Lower lobe of right lung (tissue), 2 donors: ENCODE measurements at regions not wholly inside any gene's neighbourhood (a gene's known extent, or its start where the extent isn't known, plus 50 kb on each side); places are given as distances from the start of the nearest gene placed in this dataset.

Experiments
- ATAC-seq, 2 donors: fragments of 200-7000 bp; cut with Tn5 transposase; one replicate each; pipeline ENCODE4 v1.9.1; 2020 to 2022; ENCODE audit warnings: mild to moderate bottlenecking in 2 of 2, moderate library complexity in 2 of 2
- DNase-seq: peaks from one replicate; pipeline ENCODE4 v3.0.0-alpha.2; 2020
- H3K27ac ChIP-seq: fragments of 200-600 bp; one replicate; pipeline ENCODE4 v1.8.0; 2022
- H3K27me3 ChIP-seq: fragments of 200-600 bp; one replicate; pipeline ENCODE4 v1.8.0; 2022; ENCODE audit warnings: low read depth
- H3K36me3 ChIP-seq: fragments of 200-600 bp; one replicate; pipeline ENCODE4 v1.8.0; 2022; ENCODE audit warnings: mild to moderate bottlenecking
- H3K4me1 ChIP-seq: fragments of 200-600 bp; one replicate; pipeline ENCODE4 v1.8.0; 2022
- H3K4me3 ChIP-seq: fragments of 200-600 bp; one replicate; pipeline ENCODE4 v1.8.0; 2022; ENCODE audit warnings: mild to moderate bottlenecking
- H3K9me3 ChIP-seq: fragments of 200-600 bp; one replicate; pipeline ENCODE4 v1.8.0; 2022
- intact Hi-C: fragments of 100-400 bp; cut with DNase I; formaldehyde crosslinking; loops from one replicate; pipeline ENCODE4 v1.11.0; 2022
- TF ChIP-seq, protein P1 (sequence below): fragments of 200-600 bp; IDR thresholded peaks from one replicate; pipeline ENCODE4 v1.8.0; 2022; ENCODE audit warnings: antibody characterized with exemption, mild to moderate bottlenecking
- donor health status: DM: no; HTN: yes; CAD: no; lungs with severe emphysema.

DNA sequence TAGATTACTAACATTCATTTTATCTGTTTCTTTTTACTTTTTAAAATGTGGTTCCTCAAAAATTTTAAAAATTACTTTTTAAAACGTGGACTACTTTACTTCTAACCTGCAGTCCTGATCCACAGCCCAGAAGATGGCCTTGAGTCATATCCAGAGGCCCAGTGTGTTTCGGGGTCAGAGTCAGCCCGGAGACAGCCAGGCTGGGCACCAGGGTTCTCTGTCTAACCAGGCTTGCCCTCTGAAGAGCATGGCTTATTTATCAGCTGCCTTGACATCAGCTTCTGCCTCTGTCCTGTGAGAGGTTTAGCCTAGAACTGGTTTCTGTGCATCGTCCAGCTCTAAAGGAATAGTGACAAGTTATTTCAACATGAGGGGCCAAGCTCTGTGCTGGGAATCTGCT lies 332.0 kb downstream of the FGF9 start:
- H3K36me3 ChIP-seq = no peaks in the 10 kb centered on the region
- H3K9me3 ChIP-seq = no peaks in the 10 kb centered on the region
- no peak overlapping the region for H3K27ac ChIP-seq
- no peaks in the 10 kb centered on the region for H3K27me3 ChIP-seq
- H3K4me3 ChIP-seq = no peak overlapping the region
- intact Hi-C loops = no loop called here
- ATAC-seq (no peak), DNase-seq (no peak)
- H3K4me1 ChIP-seq = no peaks in the 10 kb centered on the region
- TF ChIP-seq, protein P1, sequence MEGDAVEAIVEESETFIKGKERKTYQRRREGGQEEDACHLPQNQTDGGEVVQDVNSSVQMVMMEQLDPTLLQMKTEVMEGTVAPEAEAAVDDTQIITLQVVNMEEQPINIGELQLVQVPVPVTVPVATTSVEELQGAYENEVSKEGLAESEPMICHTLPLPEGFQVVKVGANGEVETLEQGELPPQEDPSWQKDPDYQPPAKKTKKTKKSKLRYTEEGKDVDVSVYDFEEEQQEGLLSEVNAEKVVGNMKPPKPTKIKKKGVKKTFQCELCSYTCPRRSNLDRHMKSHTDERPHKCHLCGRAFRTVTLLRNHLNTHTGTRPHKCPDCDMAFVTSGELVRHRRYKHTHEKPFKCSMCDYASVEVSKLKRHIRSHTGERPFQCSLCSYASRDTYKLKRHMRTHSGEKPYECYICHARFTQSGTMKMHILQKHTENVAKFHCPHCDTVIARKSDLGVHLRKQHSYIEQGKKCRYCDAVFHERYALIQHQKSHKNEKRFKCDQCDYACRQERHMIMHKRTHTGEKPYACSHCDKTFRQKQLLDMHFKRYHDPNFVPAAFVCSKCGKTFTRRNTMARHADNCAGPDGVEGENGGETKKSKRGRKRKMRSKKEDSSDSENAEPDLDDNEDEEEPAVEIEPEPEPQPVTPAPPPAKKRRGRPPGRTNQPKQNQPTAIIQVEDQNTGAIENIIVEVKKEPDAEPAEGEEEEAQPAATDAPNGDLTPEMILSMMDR = no peak

DNA sequence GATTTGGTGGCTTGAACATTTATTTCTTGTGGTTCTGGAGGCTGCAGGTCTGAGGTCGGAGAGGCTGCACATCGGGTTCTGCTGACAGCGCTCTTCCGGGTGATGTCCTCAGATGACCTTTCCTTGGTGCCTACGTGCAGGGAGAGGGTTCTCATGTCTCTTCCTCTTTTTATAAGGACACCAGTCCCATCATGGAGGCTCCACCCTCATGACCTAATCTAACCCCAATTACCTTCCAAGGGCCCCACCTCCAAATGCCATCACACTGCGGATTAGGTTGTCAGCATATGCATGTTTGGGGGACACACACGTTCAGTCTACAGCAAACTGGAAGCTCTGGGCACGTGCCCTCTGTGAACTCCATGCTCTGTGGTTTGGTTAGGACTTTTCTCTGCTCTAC lies 338.6 kb downstream of the FGF9 start:
- DNase-seq = no peak
- Histone ChIP-seq H3K27ac (no peak overlapping the region), H3K27me3 (no peaks in the 10 kb centered on the region), H3K36me3 (no peaks in the 10 kb centered on the region), H3K4me1 (no peaks in the 10 kb centered on the region), H3K4me3 (no peak overlapping the region), H3K9me3 (no peaks in the 10 kb centered on the region)
- peak in 1 of 2 donors; percentile 85 for ATAC-seq
- TF ChIP-seq, protein P1 = no peak
- intact Hi-C loops = no loop called here

- Histone ChIP-seq H3K9me3 (no peaks in the 10 kb centered on the region), H3K36me3 (no peaks in the 10 kb centered on the region), H3K27ac (no peak overlapping the region), H3K27me3 (no peaks in the 10 kb centered on the region), H3K4me3 (no peak overlapping the region), H3K4me1 (no peaks in the 10 kb centered on the region)
- TF ChIP-seq, protein P1 = no peak
- intact Hi-C loops = no loop called here
- DNase-seq (no peak), ATAC-seq (no peak)
Observed at GRCh38 chr13:22009937-22010336, 339.1 kb downstream of the FGF9 start.

GRCh38 chr13:22012686-22013085 lies 341.8 kb downstream of the FGF9 start:
- ATAC-seq = no peak
- no peaks in the 10 kb centered on the region for H3K36me3 ChIP-seq
- H3K27ac ChIP-seq = no peak overlapping the region
- no peaks in the 10 kb centered on the region for H3K27me3 ChIP-seq
- H3K4me3 ChIP-seq = no peak overlapping the region
- H3K4me1 ChIP-seq = no peaks in the 10 kb centered on the region
- no peaks in the 10 kb centered on the region for H3K9me3 ChIP-seq
- TF ChIP-seq, protein P1 = no peak
- no peak for DNase-seq
- intact Hi-C loops = no loop called here

GRCh38 chr13:22014469-22014868 lies 343.6 kb downstream of the FGF9 start:
- Histone ChIP-seq H3K4me1 (no peaks in the 10 kb centered on the region), H3K4me3 (no peak overlapping the region), H3K9me3 (no peaks in the 10 kb centered on the region), H3K36me3 (no peaks in the 10 kb centered on the region), H3K27me3 (no peaks in the 10 kb centered on the region), H3K27ac (no peak overlapping the region)
- intact Hi-C loops = no loop called here
- no peak for DNase-seq
- ATAC-seq = no peak
- TF ChIP-seq, protein P1 = no peak

- Histone ChIP-seq H3K4me1 (no peaks in the 10 kb centered on the region), H3K27me3 (no peaks in the 10 kb centered on the region), H3K9me3 (no peaks in the 10 kb centered on the region), H3K4me3 (no peak overlapping the region), H3K27ac (no peak overlapping the region), H3K36me3 (no peaks in the 10 kb centered on the region)
- DNase-seq = no peak
- ATAC-seq = no peak
- intact Hi-C loops = no loop called here
- TF ChIP-seq, protein P1 = no peak
Observed at GRCh38 chr13:22017226-22017625, 346.4 kb downstream of the FGF9 start.
